ENCODE measurements at regions not wholly inside any gene's neighbourhood (a gene's known extent, or its start where the extent isn't known, plus 50 kb on each side); places are given as distances from the start of the nearest gene placed in this dataset.
A peak's percentile ranks its signal among the peaks of the same experiment; 100 is the strongest.

GRCh38 chr19:27750391-27751043 is 1462.4 kb downstream of the UQCRFS1 start:
- DNase-seq (ENCODE audit: low spot score) (no peak), FAIRE-seq (no peak)

- FAIRE-seq = peak; percentile 48
Measured at GRCh38 chr19:27748551-27749152, 1464.3 kb downstream of the UQCRFS1 start.

DNA sequence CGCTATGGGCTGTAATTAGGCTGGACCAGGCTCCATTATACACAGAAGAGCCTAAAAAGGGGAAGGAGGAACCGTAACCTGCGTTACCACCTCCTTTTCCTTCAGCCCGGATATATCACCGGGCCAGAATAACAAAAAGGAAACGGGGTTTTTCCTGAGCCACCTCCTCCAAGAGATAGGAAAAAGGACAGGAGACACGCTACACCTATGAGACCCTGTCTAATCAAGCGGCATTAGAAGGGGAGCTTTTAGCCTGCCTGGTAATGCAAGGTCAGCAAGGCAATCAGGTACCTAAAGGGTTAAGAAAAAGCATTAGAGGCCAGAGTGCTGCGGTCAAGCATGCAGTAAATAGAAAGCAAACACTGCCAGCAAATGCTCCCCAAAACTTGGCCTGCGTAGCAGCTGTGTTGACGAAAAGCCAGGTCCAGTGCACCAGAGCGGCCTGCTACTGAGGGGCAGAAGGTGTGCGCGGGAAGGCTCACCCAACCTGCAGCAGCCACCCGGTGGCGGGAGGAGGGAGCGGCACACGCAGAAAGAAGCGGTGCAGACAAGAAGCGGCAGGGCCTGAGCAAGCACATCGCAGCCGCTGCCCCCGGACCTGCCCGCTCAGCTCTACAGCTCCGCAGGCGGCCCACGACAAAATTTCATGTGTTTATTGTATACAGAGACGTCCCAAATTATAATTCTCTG is 1466.1 kb downstream of the UQCRFS1 start:
- peak; percentile 79 for FAIRE-seq
- DNase-seq (ENCODE audit: low spot score) = peak; percentile 41

More at GRCh38 chr19:27748551-27749152, 1464.3 kb downstream of the UQCRFS1 start:
- no peak for DNase-seq (ENCODE audit: low spot score)

DNA sequence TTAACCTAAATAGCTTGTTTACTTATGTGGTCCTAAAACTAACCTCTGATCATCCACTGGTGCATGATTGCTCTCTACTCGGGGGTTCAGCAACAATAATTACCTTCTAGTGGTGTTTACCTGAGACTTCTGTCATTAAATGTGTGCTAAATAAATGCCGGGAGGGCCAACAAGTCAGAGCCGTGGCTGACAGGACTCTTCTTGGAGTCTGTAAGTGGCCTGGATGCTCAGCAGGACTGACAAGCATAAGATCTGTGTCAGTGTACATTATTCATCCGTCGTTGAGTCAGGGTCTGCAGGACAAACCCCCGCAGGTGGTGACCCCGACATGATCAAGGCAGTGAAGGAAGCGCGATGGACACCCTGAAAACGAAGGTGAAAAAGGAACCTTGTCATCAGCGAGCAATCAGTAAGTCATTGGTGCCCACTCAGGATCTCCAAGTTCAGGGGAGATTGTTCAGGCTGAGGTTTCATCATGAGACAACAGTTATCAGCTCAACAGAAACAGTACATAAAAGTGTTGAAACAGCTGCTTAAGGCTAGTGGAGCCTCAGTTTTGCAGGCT is 1466.9 kb downstream of the UQCRFS1 start:
- peak; percentile 37 for FAIRE-seq
- DNase-seq (ENCODE audit: low spot score) = no peak

- no peak for FAIRE-seq
- DNase-seq (ENCODE audit: low spot score) = no peak
Measured at GRCh38 chr19:27744926-27745768, 1467.8 kb downstream of the UQCRFS1 start.

- FAIRE-seq (peak; percentile 37), DNase-seq (ENCODE audit: low spot score) (peak; percentile 49)
Measured at GRCh38 chr19:27742041-27742440, 1470.9 kb downstream of the UQCRFS1 start.

DNA sequence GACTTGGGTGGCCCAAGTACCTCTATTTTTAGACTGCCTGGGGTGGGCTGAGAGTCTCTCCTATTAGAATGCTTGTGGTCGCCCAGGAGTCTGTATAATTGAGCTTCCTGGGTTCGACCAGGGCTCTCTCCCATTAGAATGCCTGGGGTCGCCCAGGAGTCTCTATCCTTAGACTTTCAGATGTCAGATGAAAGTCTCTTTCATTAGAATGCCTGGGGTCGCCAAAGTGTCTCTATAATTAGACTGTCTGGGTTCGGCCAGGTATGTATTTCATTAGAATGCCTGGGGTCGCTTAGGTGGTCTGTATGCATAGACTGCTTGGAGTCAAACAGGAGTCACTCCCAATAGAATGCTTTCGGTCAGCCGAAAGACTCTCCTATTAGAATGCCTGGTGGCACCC is 1471.7 kb downstream of the UQCRFS1 start:
- peak; percentile 1 for DNase-seq (ENCODE audit: low spot score)
- no peak for FAIRE-seq

- DNase-seq (ENCODE audit: low spot score) (peak; percentile 4), FAIRE-seq (no peak)
Measured at GRCh38 chr19:27740396-27740795, 1472.6 kb downstream of the UQCRFS1 start.

DNA sequence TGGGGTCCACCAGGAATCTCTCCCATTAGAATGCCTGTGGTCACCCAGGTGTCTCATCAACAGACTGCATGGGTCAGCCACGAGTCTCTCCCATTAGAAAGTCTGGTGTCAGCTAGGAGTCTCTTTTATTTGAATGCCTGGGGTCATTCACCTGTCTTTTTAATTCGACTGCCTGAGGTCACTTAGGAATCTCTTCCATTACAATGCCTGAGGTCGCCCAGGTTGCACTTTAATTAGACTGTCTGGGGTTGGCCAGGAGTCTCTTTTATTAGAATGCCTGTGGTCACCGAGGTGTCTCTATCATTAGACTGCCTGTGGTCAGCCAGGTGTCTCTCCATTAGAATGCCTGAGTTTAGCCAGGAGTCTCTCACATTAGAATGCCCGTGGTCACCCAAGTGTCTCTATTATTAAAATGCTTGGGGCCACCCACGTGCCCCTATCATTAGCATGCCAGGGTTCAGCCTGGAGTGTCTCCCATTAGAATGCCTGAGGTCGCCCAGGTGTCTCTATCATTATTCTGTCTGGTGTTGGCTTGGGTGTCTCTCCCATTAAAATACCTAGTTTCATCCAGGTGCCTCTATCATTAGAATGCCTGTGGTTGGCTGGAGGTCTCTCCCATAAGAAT is 1474.3 kb downstream of the UQCRFS1 start:
- DNase-seq (ENCODE audit: low spot score) (peak; percentile 51), FAIRE-seq (no peak)

DNA sequence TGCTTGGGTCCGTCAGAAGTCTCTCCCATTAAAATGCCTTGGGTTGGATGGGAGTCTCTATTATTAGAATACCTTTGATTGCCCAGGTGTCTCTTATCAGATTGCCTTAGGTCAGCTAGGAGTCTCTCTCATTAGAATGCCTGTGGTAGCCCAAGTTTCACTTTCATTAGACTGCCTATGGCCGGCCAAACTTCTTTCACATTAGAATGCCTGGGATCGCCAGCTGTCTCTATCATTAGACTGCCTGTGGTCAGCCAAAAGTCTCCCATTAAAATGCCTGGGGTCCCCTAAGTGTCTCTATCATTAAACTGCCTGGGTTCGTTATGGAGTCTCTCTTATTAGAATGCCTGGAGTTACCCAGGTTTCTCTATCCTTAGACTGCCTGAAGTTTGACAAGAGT is 1476.7 kb downstream of the UQCRFS1 start:
- FAIRE-seq = no peak
- DNase-seq (ENCODE audit: low spot score) = no peak

DNA sequence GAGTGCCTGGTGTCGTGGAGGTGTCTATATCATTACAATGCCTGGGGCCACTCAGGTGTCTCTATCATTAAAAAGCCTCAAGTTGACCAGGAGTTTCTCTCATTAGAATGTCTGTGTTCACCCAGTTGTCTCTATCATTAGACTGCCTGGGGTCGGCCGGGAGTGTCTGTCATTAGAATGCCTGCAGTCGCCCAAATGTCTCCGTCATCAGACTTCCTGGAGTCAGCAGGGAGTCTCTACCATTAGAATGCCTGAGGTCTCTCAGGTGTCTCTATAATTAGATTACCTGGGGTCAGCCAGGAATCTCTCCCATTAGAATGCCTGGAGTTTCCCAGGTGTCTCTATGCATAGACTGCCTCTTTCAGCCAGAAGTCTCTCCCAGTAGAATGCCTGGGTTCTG is 1477.6 kb downstream of the UQCRFS1 start:
- DNase-seq (ENCODE audit: low spot score) (no peak), FAIRE-seq (peak; percentile 9)

DNA sequence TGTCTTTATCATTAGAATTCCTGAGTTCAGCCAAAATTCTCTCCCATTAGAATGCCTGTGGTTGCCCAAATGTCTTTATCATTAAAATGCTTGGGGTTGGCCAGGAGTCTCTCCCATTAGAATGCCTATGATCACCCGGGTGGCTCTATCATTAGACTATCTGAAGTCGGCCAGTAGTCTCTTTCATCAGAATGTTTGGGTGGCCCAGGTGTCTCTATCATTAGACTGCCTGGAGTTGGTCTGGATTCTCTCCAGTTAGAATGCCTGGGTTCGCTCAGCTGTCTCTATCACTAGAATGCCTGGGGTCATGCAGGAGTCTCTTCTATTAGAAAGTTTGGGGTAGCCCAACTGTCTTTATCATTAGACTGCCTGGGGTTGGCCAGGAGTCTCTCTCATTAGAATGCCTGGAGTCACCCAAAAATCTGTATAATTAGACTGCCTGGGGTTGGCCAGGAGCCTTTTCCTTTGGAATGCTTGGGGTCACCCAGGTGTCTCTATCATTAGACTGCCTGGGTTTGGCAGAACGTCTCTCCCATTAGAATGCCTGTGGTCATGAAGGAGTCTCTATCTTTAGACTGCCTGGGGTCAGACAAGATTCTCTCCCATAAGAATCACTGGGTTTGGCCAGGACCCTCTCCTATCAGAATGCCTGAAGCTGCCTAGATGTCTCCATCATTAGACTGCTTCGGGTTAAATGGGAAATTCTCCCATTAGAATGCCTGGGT is 1478.3 kb downstream of the UQCRFS1 start:
- FAIRE-seq = no peak

GRCh38 chr19:27733551-27734266 is 1479.2 kb downstream of the UQCRFS1 start:
- FAIRE-seq (no peak), DNase-seq (ENCODE audit: low spot score) (peak; percentile 47)

More for the DNA sequence above, 1478.3 kb downstream of the UQCRFS1 start:
- DNase-seq (ENCODE audit: low spot score) = peak; percentile 42

DNA sequence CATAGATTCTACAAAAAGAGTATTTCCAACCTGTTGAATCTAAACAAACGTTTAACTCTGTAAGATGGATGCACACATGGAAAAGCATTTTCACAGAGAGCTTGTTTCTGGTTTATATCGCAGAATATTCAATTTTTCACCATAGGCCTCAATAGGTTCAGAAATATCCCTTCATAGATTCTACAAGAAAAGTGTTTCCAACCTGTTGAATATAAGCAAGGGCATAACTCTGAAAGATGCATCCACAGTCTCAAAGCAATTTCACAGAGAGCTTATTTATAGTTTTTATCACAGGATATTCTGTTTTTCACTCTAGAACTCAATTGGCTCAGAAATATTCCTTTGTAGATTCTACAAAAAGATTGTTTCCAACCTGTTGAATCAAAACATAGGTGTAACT is 1483.6 kb downstream of the UQCRFS1 start:
- no peak for DNase-seq (ENCODE audit: low spot score)
- no peak for FAIRE-seq

- FAIRE-seq = no peak
Measured at GRCh38 chr19:27722625-27723024, 1490.3 kb downstream of the UQCRFS1 start.

DNA sequence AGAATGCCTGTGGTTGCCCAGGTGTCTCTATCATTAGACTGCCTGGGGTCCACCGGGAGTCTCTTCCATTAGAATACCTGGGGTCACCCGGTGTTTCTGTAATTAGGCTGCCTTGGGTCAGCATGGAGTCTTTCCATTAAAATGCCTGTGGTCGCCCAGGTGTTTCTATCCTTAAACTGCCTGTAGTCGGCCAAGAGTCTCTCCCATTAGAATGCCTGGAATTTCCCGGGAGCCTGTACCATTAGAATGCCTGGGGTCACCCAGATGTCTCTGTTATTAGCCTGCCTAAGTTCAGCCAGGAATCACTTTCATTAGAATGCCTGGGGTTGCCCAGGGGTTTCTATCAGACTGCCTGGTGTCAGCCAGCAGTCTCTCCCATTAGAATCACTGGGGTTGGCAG is 1492.8 kb downstream of the UQCRFS1 start:
- FAIRE-seq (no peak), DNase-seq (ENCODE audit: low spot score) (peak; percentile 64)

More at GRCh38 chr19:27722625-27723024, 1490.3 kb downstream of the UQCRFS1 start:
- DNase-seq (ENCODE audit: low spot score) = no peak

GRCh38 chr19:27719034-27719433 is 1493.9 kb downstream of the UQCRFS1 start:
- DNase-seq (ENCODE audit: low spot score) (peak; percentile 76), FAIRE-seq (peak; percentile 82)

- FAIRE-seq (peak; percentile 67), DNase-seq (ENCODE audit: low spot score) (peak; percentile 54)
Measured at GRCh38 chr19:27718234-27718633, 1494.7 kb downstream of the UQCRFS1 start.

GRCh38 chr19:27717825-27718224 is 1495.1 kb downstream of the UQCRFS1 start:
- no peak for DNase-seq (ENCODE audit: low spot score)
- peak; percentile 56 for FAIRE-seq

Measured in urothelium cell line (cell line).